Sigmoid colon (tissue), 6 donors: ENCODE measurements at regions not wholly inside any gene's neighbourhood (a gene's known extent, or its start where the extent isn't known, plus 50 kb on each side); places are given as distances from the start of the nearest gene placed in this dataset.

Source experiments
- DNase-seq: peaks from one replicate; pipeline ENCODE4 v3.0.0-alpha.2; 2019
- H3K27ac ChIP-seq, 4 donors: fragments of 200-600 bp; sonication (generic); one replicate each; pipeline ENCODE4 v1.5.1; 2016 to 2019; ENCODE audit warnings: mild to moderate bottlenecking in 1 of 4
- H3K27me3 ChIP-seq, 3 donors: fragments of 200-600 bp; sonication (generic); one replicate each; pipeline ENCODE4 v1.5.1; 2019; ENCODE audit warnings: mild to moderate bottlenecking in 1 of 3
- H3K36me3 ChIP-seq, 4 donors: fragments of 200-600 bp; sonication (generic); one replicate each; pipeline ENCODE4 v1.5.1; 2016 to 2019
- H3K4me1 ChIP-seq, 4 donors: fragments of 200-600 bp; sonication (generic); one replicate each; pipeline ENCODE4 v1.5.1; 2017 to 2019
- H3K4me3 ChIP-seq, 4 donors: fragments of 200-600 bp; sonication (generic); one replicate each; pipeline ENCODE4 v1.5.1; 2017 to 2019; ENCODE audit warnings: mild to moderate bottlenecking in 2 of 4, moderate library complexity in 1 of 4
- H3K9me3 ChIP-seq, 4 donors: fragments of 200-600 bp in 3 of 4; sonication (generic) in 3 of 4; one replicate each; pipeline versions ENCODE4 v1.5.1 to v1.6.1; 2013 to 2019
- EP300 ChIP-seq, 4 donors: sonication (generic); formaldehyde crosslinking; IDR thresholded peaks; one replicate each; pipeline ENCODE4 v1.6.1; 2017; ENCODE audit warnings: antibody characterized with exemption in 4 of 4
- POLR2A ChIP-seq, 2 donors: fragments of 450-650 bp; IDR thresholded peaks; one replicate each; pipeline ENCODE4 v1.6.1; 2016; ENCODE audit warnings: antibody characterized with exemption in 2 of 2, mild to moderate bottlenecking in 2 of 2, moderate library complexity in 2 of 2
- POLR2AphosphoS5 ChIP-seq, 4 donors: sonication (generic); formaldehyde crosslinking; IDR thresholded peaks; one replicate each; pipeline ENCODE4 v1.6.1; 2017; ENCODE audit warnings: antibody characterized with exemption in 4 of 4
- WGBS, 2 donors: extraction: QIAGEN DNeasy Blood & Tissue Kit; methylation state at CpG; one replicate each; pipeline ENCODE4 v1.1.7; 2013; 5-methylcytosine and 5-hydroxymethylcytosine counted together
- intact Hi-C: fragments of 100-400 bp; cut with DNase I; formaldehyde crosslinking; loops from one replicate; pipeline ENCODE4 v1.15.1; 2023
- TF ChIP-seq, protein P1 (sequence below), 4 experiments: fragments of 450-650 bp in 3 of 4; fragments of 200-600 bp in 1 of 4; IDR thresholded peaks; one replicate each; pipeline ENCODE4 v1.5.1; 2016 to 2019; ENCODE audit warnings: antibody characterized with exemption in 4 of 4, mild to moderate bottlenecking in 3 of 4, moderate library complexity in 2 of 4
- donor health status: healthy with polysubstance abuse.
- donor health status: healthy.

DNA sequence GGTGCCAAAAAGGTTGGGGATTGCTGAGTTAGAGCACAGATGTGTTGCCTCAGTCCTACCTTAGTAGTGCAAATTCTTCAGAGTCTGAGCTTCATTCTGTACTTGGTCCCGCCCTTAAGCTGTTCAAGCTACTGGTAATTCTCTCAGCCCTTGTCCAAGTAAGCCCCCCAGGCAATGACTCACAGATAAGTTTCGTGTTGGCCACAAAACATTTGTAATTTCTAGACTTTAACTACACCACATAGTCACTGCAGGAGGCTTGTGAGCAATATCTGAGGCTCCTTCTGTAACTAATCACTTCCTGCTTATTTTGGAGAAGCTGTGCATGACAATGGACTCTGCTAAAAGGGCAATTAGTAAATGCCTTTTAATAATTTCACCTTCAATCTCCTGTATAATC is 1420.5 kb downstream of the PCDH7 start:
- Histone ChIP-seq H3K9me3 (peaks cover 0 to 2% (median 0%) of the 10 kb centered on the region in 4 donors), H3K36me3 (no peaks in the 10 kb centered on the region), H3K27ac (no peak overlapping the region), H3K27me3 (no peaks in the 10 kb centered on the region), H3K4me1 (no peaks in the 10 kb centered on the region), H3K4me3 (no peak overlapping the region)
- DNase-seq: no peak
- intact Hi-C loops: no loop called here
- TF ChIP-seq EP300 (IDR thresholded peaks at IDR 0.05) (no peak), POLR2AphosphoS5 (IDR thresholded peaks at IDR 0.05) (no peak), POLR2A (IDR thresholded peaks at IDR 0.05) (no peak)
- TF ChIP-seq, protein P1, sequence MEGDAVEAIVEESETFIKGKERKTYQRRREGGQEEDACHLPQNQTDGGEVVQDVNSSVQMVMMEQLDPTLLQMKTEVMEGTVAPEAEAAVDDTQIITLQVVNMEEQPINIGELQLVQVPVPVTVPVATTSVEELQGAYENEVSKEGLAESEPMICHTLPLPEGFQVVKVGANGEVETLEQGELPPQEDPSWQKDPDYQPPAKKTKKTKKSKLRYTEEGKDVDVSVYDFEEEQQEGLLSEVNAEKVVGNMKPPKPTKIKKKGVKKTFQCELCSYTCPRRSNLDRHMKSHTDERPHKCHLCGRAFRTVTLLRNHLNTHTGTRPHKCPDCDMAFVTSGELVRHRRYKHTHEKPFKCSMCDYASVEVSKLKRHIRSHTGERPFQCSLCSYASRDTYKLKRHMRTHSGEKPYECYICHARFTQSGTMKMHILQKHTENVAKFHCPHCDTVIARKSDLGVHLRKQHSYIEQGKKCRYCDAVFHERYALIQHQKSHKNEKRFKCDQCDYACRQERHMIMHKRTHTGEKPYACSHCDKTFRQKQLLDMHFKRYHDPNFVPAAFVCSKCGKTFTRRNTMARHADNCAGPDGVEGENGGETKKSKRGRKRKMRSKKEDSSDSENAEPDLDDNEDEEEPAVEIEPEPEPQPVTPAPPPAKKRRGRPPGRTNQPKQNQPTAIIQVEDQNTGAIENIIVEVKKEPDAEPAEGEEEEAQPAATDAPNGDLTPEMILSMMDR (IDR thresholded peaks at IDR 0.05): no peak
- WGBS, 2 donors: 53 to 58% methylated on average over 2 of the region's 2 CpGs

DNA sequence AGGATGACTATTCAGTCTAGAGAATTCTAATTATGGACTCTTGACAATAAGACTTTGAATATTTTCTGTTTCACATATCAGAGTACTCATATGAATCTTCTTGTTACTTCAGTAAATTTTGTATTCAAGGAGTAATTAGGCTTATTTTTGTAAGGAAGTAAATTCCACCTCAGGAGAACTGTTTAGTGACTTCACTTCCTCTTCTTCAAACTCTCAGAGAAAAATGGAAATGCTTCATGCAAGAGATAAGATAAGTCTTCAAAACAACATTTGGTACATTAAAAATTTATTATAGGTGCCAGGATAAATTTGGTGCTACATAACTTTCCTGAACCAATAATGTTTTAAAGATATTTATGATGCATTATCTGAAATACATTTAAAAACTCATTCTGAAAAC is 1421.9 kb downstream of the PCDH7 start:
- Histone ChIP-seq H3K4me1 (no peaks in the 10 kb centered on the region), H3K4me3 (no peak overlapping the region), H3K27ac (no peak overlapping the region), H3K9me3 (peaks cover 0 to 2% (median 0%) of the 10 kb centered on the region in 4 donors), H3K36me3 (no peaks in the 10 kb centered on the region), H3K27me3 (no peaks in the 10 kb centered on the region)
- intact Hi-C loops: no loop called here
- DNase-seq: no peak
- TF ChIP-seq, protein P1 (IDR thresholded peaks at IDR 0.05): no peak
- no peak for TF ChIP-seq POLR2A (IDR thresholded peaks at IDR 0.05)
- TF ChIP-seq EP300 (IDR thresholded peaks at IDR 0.05): no peak

DNA sequence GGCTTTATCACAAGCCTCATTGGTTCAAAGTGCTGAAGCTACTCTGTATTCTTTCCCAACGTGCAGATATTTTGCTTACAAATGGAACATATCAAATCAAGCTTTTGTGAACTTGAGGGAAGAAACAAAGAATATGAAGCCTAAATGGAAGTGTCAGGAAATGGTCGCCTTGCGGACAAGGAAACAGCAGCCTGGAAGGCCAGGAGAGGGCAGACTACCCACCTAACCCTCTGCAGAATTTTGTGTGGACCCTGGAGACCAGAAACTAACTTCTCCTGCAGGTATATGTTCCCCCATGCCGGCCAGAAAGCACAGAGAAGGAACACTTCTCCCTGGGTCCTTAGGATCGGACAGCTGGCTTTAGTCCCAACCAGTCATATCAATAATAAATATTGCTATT is 1425.8 kb downstream of the PCDH7 start:
- H3K9me3 ChIP-seq: peaks cover 0 to 2% (median 0%) of the 10 kb centered on the region in 4 donors
- 92% methylated on average over 5 of the region's 5 CpGs for WGBS, 2 donors
- DNase-seq: no peak
- intact Hi-C loops: no loop called here
- H3K4me1 ChIP-seq: peaks cover 0 to 11% (median 8%) of the 10 kb centered on the region in 4 donors
- H3K27ac ChIP-seq: no peak overlapping the region
- TF ChIP-seq POLR2A (IDR thresholded peaks at IDR 0.05) (no peak), POLR2AphosphoS5 (IDR thresholded peaks at IDR 0.05) (no peak)
- TF ChIP-seq, protein P1 (IDR thresholded peaks at IDR 0.05): no peak
- no peaks in the 10 kb centered on the region for H3K27me3 ChIP-seq
- H3K4me3 ChIP-seq: no peak overlapping the region
- H3K36me3 ChIP-seq: no peaks in the 10 kb centered on the region

DNA sequence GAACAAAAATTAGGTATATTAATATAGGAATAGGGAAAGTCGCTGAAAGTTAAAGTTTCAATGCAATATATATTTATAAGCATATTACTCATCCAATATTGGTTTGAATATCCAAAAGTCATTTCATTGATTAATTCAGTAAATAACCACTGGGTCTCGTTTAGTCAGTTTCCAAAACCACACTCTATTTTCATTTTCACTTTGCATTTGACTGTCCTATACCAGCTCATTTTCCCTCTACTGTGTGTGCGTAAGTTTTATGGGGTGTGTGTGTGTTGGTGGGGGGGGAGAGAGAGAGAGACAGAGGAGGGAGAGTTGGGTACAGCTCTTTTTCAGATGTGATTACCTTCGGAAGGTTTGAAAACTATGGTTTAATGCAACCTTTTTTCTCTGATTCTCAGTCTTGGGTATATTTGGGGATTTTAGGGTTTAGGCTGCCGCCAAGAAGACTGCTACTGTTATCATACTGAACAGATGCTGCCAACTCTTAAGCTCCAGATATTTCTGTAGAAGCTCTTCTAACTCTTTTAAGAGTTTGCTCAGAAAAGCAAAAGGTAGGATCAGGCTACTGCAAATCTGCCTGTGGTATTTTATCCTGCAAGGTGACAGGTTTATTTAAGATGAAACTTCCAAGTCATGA is 1427.4 kb downstream of the PCDH7 start:
- H3K9me3 ChIP-seq: peaks cover 0 to 2% (median 0%) of the 10 kb centered on the region in 4 donors
- 67 to 74% methylated on average over 5 of the region's 5 CpGs for WGBS, 2 donors
- H3K4me3 ChIP-seq: peak overlapping the region in 2 of 4 donors; percentile 2 to 19
- H3K27ac ChIP-seq: no peak overlapping the region
- H3K27me3 ChIP-seq: no peaks in the 10 kb centered on the region
- intact Hi-C loops: no loop called here
- no peak for DNase-seq
- H3K36me3 ChIP-seq: no peaks in the 10 kb centered on the region
- peaks cover 0 to 11% (median 8%) of the 10 kb centered on the region in 4 donors for H3K4me1 ChIP-seq
- TF ChIP-seq EP300 (IDR thresholded peaks at IDR 0.05) (no peak), POLR2A (IDR thresholded peaks at IDR 0.05) (no peak), POLR2AphosphoS5 (IDR thresholded peaks at IDR 0.05) (no peak)
- TF ChIP-seq, protein P1 (IDR thresholded peaks at IDR 0.05): no peak
